Esophagus squamous epithelium (tissue), 4 donors: ENCODE measurements at regions not wholly inside any gene's neighbourhood (a gene's known extent, or its start where the extent isn't known, plus 50 kb on each side); places are given as distances from the start of the nearest gene placed in this dataset.

Experiments used
- CTCF ChIP-seq, 6 experiments: fragments of 450-650 bp in 4 of 6; fragments of 200-600 bp in 2 of 6; sonication (generic) in 2 of 6; IDR thresholded peaks; one replicate each; pipeline ENCODE4 v1.5.1; 2016 to 2019; ENCODE audit warnings: antibody characterized with exemption in 6 of 6, mild to moderate bottlenecking in 4 of 6, moderate library complexity in 4 of 6
- POLR2A ChIP-seq, 4 donors: fragments of 450-650 bp; IDR thresholded peaks; one replicate each; pipeline ENCODE4 v1.6.1; 2017; ENCODE audit warnings: antibody characterized with exemption in 4 of 4, mild to moderate bottlenecking in 4 of 4, moderate library complexity in 3 of 4

GRCh38 chr17:5840811-5841446 is 229.2 kb upstream of the WSCD1 start:
- no peak for TF ChIP-seq CTCF (IDR thresholded peaks at IDR 0.05)
- no peak for TF ChIP-seq POLR2A (IDR thresholded peaks at IDR 0.05)
